Uterus (tissue), 2 donors: ENCODE measurements at regions not wholly inside any gene's neighbourhood (a gene's known extent, or its start where the extent isn't known, plus 50 kb on each side); places are given as distances from the start of the nearest gene placed in this dataset.
A peak's percentile ranks its signal among the peaks of the same experiment; 100 is the strongest.

Experiments used
- CTCF ChIP-seq, 4 experiments: fragments of 200-600 bp in 2 of 4; fragments of 450-650 bp in 2 of 4; sonication (generic) in 2 of 4; IDR thresholded peaks; one replicate each; pipeline ENCODE4 v1.5.1; 2016 to 2019; ENCODE audit warnings: antibody characterized with exemption in 4 of 4, mild to moderate bottlenecking in 2 of 4, moderate library complexity in 1 of 4
- POLR2A ChIP-seq, 2 donors: fragments of 450-650 bp; IDR thresholded peaks; one replicate each; pipeline ENCODE4 v1.6.1; 2016; ENCODE audit warnings: antibody characterized with exemption in 2 of 2, mild to moderate bottlenecking in 1 of 2, moderate library complexity in 1 of 2

- peak in 1 of 4 experiments; percentile 20 for TF ChIP-seq CTCF (IDR thresholded peaks at IDR 0.05)
- TF ChIP-seq POLR2A (IDR thresholded peaks at IDR 0.05): no peak
Measured at GRCh38 chr6:92810913-92811312, 608.4 kb downstream of the EPHA7 start.
